WTC11 (cell line): ENCODE measurements at regions not wholly inside any gene's neighbourhood (a gene's known extent, or its start where the extent isn't known, plus 50 kb on each side); places are given as distances from the start of the nearest gene placed in this dataset.

Experiments used
- ATAC-seq: fragments of 200-7000 bp; cut with Tn5 transposase; 2 replicates; pipeline ENCODE4 v1.10.0; 2021; ENCODE audit warnings: mild to moderate bottlenecking, moderate library complexity
- CTCF ChIA-PET: fragments of 300-600 bp; sonication (Branson Sonifier 250); formaldehyde crosslinking; loops from one replicate; lab custom pipeline; 2021; ENCODE audit warnings: antibody characterized with exemption; lab: Charles Lee
- POLR2A ChIA-PET: fragments of 350-600 bp; sonication (Branson Sonifier 250); formaldehyde crosslinking; loops from one replicate; lab custom pipeline; 2021; ENCODE audit warnings: antibody characterized with exemption; lab: Charles Lee
- DNase-seq: peaks from one replicate; pipeline ENCODE4 v3.0.0; 2021; ENCODE audit warnings: low spot score
- H3K27ac Mint-ChIP-seq: 2 replicates; pipeline ENCODE4 v1.8.0; 2021; ENCODE audit warnings: mixed read lengths
- H3K27me3 Mint-ChIP-seq: 2 replicates; pipeline ENCODE4 v1.8.0; 2021; ENCODE audit warnings: low read depth, mild to moderate bottlenecking, moderate library complexity, mixed read lengths
- H3K36me3 Mint-ChIP-seq: 2 replicates; pipeline ENCODE4 v1.8.0; 2021; ENCODE audit warnings: mixed read lengths
- H3K4me1 Mint-ChIP-seq: 2 replicates; pipeline ENCODE4 v1.8.0; 2022; ENCODE audit warnings: mixed read lengths
- H3K4me3 Mint-ChIP-seq: 2 replicates; pipeline ENCODE4 v1.8.0; 2021; ENCODE audit warnings: mild to moderate bottlenecking, moderate library complexity, mixed read lengths
- H3K9me3 Mint-ChIP-seq: 2 replicates; pipeline ENCODE4 v1.8.0; 2021; ENCODE audit warnings: mixed read lengths
- ATF1 ChIP-seq: sonication (generic); formaldehyde crosslinking; IDR thresholded peaks from 2 replicates; pipeline ENCODE4 v1.8.1; 2023; ENCODE audit warnings: mild to moderate bottlenecking, moderate library complexity, missing genetic modification reagents
- E2F4 ChIP-seq: sonication (generic); formaldehyde crosslinking; IDR thresholded peaks from 2 replicates; pipeline ENCODE4 v1.8.1; 2022; ENCODE audit warnings: low read depth, mild to moderate bottlenecking, moderate library complexity, missing genetic modification reagents, borderline replicate concordance
- HMGA2 ChIP-seq: fragments of 250-450 bp; sonication (Bioruptor Pico); IDR thresholded peaks from 2 replicates; pipeline ENCODE4 v1.4.0; 2021; ENCODE audit warnings: mild to moderate bottlenecking, moderate library complexity
- MXD4 ChIP-seq: fragments of 250-450 bp; sonication (Bioruptor Pico); IDR thresholded peaks from 2 replicates; pipeline ENCODE4 v1.8.0; 2021; ENCODE audit warnings: mild to moderate bottlenecking, moderate library complexity, borderline replicate concordance
- PRDM15 ChIP-seq: sonication (generic); formaldehyde crosslinking; IDR thresholded peaks from 2 replicates; pipeline ENCODE4 v1.8.0; 2022; ENCODE audit warnings: missing genetic modification reagents
- RORB ChIP-seq: fragments of 250-450 bp; sonication (Bioruptor Pico); IDR thresholded peaks from 2 replicates; pipeline ENCODE4 v1.9.0; 2021; ENCODE audit warnings: mild to moderate bottlenecking
- SMAD3 ChIP-seq: sonication (generic); formaldehyde crosslinking; IDR thresholded peaks from 2 replicates; pipeline ENCODE4 v1.8.0; 2022; ENCODE audit warnings: missing genetic modification reagents, mild to moderate bottlenecking, borderline replicate concordance
- ZBTB43 ChIP-seq: sonication (generic); formaldehyde crosslinking; IDR thresholded peaks from 2 replicates; pipeline ENCODE4 v1.8.1; 2023; ENCODE audit warnings: mild to moderate bottlenecking, missing genetic modification reagents
- ZNF138 ChIP-seq: sonication (generic); formaldehyde crosslinking; conservative IDR thresholded peaks from 2 replicates; pipeline ENCODE4 v1.8.1; 2022; ENCODE audit warnings: mild to moderate bottlenecking, moderate library complexity, missing genetic modification reagents
- ZNF425 ChIP-seq: fragments of 250-450 bp; sonication (Bioruptor Pico); conservative IDR thresholded peaks from 2 replicates; pipeline ENCODE4 v1.9.0; 2021; ENCODE audit warnings: mild to moderate bottlenecking
- ZNF532 ChIP-seq: fragments of 250-450 bp; sonication (Bioruptor Pico); IDR thresholded peaks from 2 replicates; pipeline ENCODE4 v1.9.0; 2021; ENCODE audit warnings: mild to moderate bottlenecking, borderline replicate concordance
- ZNF671 ChIP-seq: fragments of 250-450 bp; sonication (Bioruptor Pico); IDR thresholded peaks from 2 replicates; pipeline ENCODE4 v1.8.0; 2021; ENCODE audit warnings: mild to moderate bottlenecking
- ZSCAN18 ChIP-seq: fragments of 250-450 bp; sonication (Bioruptor Pico); IDR thresholded peaks from 2 replicates; pipeline ENCODE4 v2.1.2; 2022; ENCODE audit warnings: mild to moderate bottlenecking, moderate library complexity

- TF ChIP-seq PRDM15 (CRISPR knock-in tag) = no peak
- TF ChIP-seq, all 79 proteins: peak for 0
These were observed 190.3 kb downstream of the IRS1 start (continued) for GRCh38 chr2:226609366-226609765.

GRCh38 chr2:226608451-226608850, 191.2 kb downstream of the IRS1 start:
- Mint-ChIP-seq H3K36me3 (no peaks in the 10 kb centered on the region), H3K4me1 (no peaks in the 10 kb centered on the region), H3K4me3 (no peak overlapping the region), H3K9me3 (no peaks in the 10 kb centered on the region), H3K27ac (no peak overlapping the region), H3K27me3 (no peaks in the 10 kb centered on the region; the same call in 1 of the 2 replicates)
- no peak for ATAC-seq
- CTCF ChIA-PET = no interaction called here
- TF ChIP-seq HMGA2 (no peak), SMAD3 (CRISPR knock-in tag) (no peak), ZNF425 (CRISPR knock-in tag) (no peak)
- POLR2A ChIA-PET = no interaction called here
- no peak for DNase-seq

GRCh38 chr2:226607379-226607778, 192.2 kb downstream of the IRS1 start:
- no peaks in the 10 kb centered on the region for H3K4me1 Mint-ChIP-seq
- DNase-seq (no peak), ATAC-seq (no peak)
- POLR2A ChIA-PET = no interaction called here
- no peak overlapping the region for H3K4me3 Mint-ChIP-seq
- TF ChIP-seq E2F4 (CRISPR knock-in tag) (no peak), ZBTB43 (CRISPR knock-in tag) (no peak), MXD4 (CRISPR knock-in tag) (no peak), ZNF671 (CRISPR knock-in tag) (no peak), RORB (no peak), ATF1 (CRISPR knock-in tag) (no peak), ZNF138 (CRISPR knock-in tag) (no peak), ZNF532 (CRISPR knock-in tag) (no peak), ZSCAN18 (no peak)
- H3K27me3 Mint-ChIP-seq = no peaks in the 10 kb centered on the region
- H3K9me3 Mint-ChIP-seq = no peaks in the 10 kb centered on the region
- CTCF ChIA-PET = no interaction called here
- no peaks in the 10 kb centered on the region for H3K36me3 Mint-ChIP-seq
- H3K27ac Mint-ChIP-seq = no peak overlapping the region
